ENCODE measurements at regions not wholly inside any gene's neighbourhood (a gene's known extent, or its start where the extent isn't known, plus 50 kb on each side); places are given as distances from the start of the nearest gene placed in this dataset.

DNA sequence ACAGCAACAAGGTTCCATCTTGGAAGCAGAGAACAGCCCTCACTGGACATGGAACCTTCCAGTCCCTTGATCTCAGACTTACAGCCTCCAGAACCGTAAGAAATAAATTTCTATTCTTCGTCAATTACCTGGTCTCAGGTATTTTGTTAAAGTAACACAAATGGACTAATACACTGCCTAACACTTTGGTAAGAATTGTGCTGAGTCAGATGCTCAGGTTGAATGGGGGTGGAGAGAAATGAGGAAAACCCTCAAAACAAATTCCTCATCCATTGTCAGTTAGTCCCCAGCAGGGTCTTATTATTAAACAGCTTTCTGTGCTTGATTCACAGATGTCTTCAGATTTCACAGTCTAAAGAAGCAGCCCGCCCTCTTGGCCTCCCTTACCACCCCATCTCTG is 306.2 kb upstream of the SLCO3A1 start:
- ATAC-seq (no peak), DNase-seq (ENCODE audit: low spot score) (no peak)
- Mint-ChIP-seq H3K36me3 (ENCODE audit: low read depth) (no peaks in the 10 kb centered on the region), H3K4me1 (peaks cover 14% of the 10 kb centered on the region; the same call in 2 of the 3 replicates), H3K27ac (no peak overlapping the region), H3K4me3 (no peak overlapping the region), H3K9me3 (no peaks in the 10 kb centered on the region; the same call in 2 of the 3 replicates), H3K27me3 (ENCODE audit: insufficient read depth, low read depth, poor library complexity) (peaks cover 5% of the 10 kb centered on the region)
- H3K9me2 ChIP-seq (ENCODE audit: insufficient read depth): peaks cover 7% of the 10 kb centered on the region; the same call in 1 of the 2 replicates
- H4K20me1 ChIP-seq (replicated peaks; ENCODE audit: insufficient read depth): no peaks in the 10 kb centered on the region
- no peak overlapping the region for H3K4me3 ChIP-seq
- no peaks in the 10 kb centered on the region for H3K27me3 ChIP-seq (ENCODE audit: insufficient read depth)
- H3K4me1 ChIP-seq (ENCODE audit: insufficient read depth): no peaks in the 10 kb centered on the region
- no peak for TF ChIP-seq JUNB (IDR thresholded peaks at IDR 0.05; ENCODE audit: unreplicated experiment)
- TF ChIP-seq, protein P1, sequence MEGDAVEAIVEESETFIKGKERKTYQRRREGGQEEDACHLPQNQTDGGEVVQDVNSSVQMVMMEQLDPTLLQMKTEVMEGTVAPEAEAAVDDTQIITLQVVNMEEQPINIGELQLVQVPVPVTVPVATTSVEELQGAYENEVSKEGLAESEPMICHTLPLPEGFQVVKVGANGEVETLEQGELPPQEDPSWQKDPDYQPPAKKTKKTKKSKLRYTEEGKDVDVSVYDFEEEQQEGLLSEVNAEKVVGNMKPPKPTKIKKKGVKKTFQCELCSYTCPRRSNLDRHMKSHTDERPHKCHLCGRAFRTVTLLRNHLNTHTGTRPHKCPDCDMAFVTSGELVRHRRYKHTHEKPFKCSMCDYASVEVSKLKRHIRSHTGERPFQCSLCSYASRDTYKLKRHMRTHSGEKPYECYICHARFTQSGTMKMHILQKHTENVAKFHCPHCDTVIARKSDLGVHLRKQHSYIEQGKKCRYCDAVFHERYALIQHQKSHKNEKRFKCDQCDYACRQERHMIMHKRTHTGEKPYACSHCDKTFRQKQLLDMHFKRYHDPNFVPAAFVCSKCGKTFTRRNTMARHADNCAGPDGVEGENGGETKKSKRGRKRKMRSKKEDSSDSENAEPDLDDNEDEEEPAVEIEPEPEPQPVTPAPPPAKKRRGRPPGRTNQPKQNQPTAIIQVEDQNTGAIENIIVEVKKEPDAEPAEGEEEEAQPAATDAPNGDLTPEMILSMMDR (conservative IDR thresholded peaks at IDR 0.05; ENCODE audit: low read depth in 2 of 2): no peak
- TF ChIP-seq EZH2 (IDR thresholded peaks at IDR 0.05; ENCODE audit: low read depth, unreplicated experiment): no peak
- TF ChIP-seq NANOG (IDR thresholded peaks at IDR 0.05; ENCODE audit: borderline replicate concordance): no peak
- TF ChIP-seq, protein P2, sequence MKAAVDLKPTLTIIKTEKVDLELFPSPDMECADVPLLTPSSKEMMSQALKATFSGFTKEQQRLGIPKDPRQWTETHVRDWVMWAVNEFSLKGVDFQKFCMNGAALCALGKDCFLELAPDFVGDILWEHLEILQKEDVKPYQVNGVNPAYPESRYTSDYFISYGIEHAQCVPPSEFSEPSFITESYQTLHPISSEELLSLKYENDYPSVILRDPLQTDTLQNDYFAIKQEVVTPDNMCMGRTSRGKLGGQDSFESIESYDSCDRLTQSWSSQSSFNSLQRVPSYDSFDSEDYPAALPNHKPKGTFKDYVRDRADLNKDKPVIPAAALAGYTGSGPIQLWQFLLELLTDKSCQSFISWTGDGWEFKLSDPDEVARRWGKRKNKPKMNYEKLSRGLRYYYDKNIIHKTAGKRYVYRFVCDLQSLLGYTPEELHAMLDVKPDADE (IDR thresholded peaks at IDR 0.05): no peak
- no peak for TF ChIP-seq CREB1 (CRISPR knock-in tag; IDR thresholded peaks at IDR 0.05; ENCODE audit: low read depth)
- TF ChIP-seq, protein P3, sequence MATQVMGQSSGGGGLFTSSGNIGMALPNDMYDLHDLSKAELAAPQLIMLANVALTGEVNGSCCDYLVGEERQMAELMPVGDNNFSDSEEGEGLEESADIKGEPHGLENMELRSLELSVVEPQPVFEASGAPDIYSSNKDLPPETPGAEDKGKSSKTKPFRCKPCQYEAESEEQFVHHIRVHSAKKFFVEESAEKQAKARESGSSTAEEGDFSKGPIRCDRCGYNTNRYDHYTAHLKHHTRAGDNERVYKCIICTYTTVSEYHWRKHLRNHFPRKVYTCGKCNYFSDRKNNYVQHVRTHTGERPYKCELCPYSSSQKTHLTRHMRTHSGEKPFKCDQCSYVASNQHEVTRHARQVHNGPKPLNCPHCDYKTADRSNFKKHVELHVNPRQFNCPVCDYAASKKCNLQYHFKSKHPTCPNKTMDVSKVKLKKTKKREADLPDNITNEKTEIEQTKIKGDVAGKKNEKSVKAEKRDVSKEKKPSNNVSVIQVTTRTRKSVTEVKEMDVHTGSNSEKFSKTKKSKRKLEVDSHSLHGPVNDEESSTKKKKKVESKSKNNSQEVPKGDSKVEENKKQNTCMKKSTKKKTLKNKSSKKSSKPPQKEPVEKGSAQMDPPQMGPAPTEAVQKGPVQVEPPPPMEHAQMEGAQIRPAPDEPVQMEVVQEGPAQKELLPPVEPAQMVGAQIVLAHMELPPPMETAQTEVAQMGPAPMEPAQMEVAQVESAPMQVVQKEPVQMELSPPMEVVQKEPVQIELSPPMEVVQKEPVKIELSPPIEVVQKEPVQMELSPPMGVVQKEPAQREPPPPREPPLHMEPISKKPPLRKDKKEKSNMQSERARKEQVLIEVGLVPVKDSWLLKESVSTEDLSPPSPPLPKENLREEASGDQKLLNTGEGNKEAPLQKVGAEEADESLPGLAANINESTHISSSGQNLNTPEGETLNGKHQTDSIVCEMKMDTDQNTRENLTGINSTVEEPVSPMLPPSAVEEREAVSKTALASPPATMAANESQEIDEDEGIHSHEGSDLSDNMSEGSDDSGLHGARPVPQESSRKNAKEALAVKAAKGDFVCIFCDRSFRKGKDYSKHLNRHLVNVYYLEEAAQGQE (IDR thresholded peaks at IDR 0.05; ENCODE audit: unreplicated experiment): no peak
- TF ChIP-seq ZNF331 (CRISPR knock-in tag; IDR thresholded peaks at IDR 0.05; ENCODE audit: low read depth): no peak
- H3K27ac ChIP-seq (ENCODE audit: low read depth): no peak overlapping the region
- no peaks in the 10 kb centered on the region for H3K36me3 ChIP-seq (ENCODE audit: insufficient read depth)
- no peak overlapping the region for H3K4me2 ChIP-seq
- H2AFZ ChIP-seq: peak overlapping the region; percentile 54; the same call in 1 of the 2 replicates
- H3K79me2 ChIP-seq (replicated peaks; ENCODE audit: insufficient read depth): no peaks in the 10 kb centered on the region
- no peaks in the 10 kb centered on the region for H3F3A ChIP-seq (replicated peaks; ENCODE audit: low read depth)

DNA sequence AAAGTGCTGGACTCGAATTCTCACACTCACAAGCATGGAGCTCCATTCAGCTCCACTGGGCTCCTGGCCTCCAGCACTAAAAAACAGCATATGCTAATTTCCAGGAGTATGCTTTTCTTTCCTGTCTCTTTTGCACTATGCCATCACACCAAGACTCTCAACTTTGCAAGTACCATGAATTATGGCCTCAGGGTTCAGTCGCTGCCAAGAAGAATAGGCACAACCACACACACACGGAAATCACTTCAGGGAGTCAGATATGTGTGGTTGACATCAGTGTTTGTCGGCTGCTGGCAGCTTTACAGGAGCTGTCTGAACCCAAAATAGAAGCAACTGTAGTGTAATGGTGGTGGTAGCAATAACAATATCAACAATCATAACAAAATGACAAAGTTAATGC is 305.0 kb upstream of the SLCO3A1 start:
- Histone ChIP-seq H4K20me1 (replicated peaks; ENCODE audit: insufficient read depth) (no peaks in the 10 kb centered on the region), H3K4me3 (no peak overlapping the region), H2AFZ (0 out of 2 replicates have a peak overlapping the region, but pooled peaks have one; percentile 14), H3K79me2 (replicated peaks; ENCODE audit: insufficient read depth) (no peaks in the 10 kb centered on the region), H3K9me2 (ENCODE audit: insufficient read depth) (peaks cover 7% of the 10 kb centered on the region; the same call in 1 of the 2 replicates), H3F3A (replicated peaks; ENCODE audit: low read depth) (no peaks in the 10 kb centered on the region), H3K27me3 (ENCODE audit: insufficient read depth) (no peaks in the 10 kb centered on the region), H3K4me1 (ENCODE audit: insufficient read depth) (no peaks in the 10 kb centered on the region), H3K4me2 (no peak overlapping the region), H3K27ac (ENCODE audit: low read depth) (no peak overlapping the region), H3K36me3 (ENCODE audit: insufficient read depth) (no peaks in the 10 kb centered on the region)
- peaks cover 14% of the 10 kb centered on the region; the same call in 2 of the 3 replicates for H3K4me1 Mint-ChIP-seq
- H3K36me3 Mint-ChIP-seq (ENCODE audit: low read depth): no peaks in the 10 kb centered on the region
- no peak overlapping the region for H3K27ac Mint-ChIP-seq
- H3K9me3 Mint-ChIP-seq: no peaks in the 10 kb centered on the region
- DNase-seq (ENCODE audit: low spot score): no peak
- no peak overlapping the region for H3K4me3 Mint-ChIP-seq
- peaks cover 5% of the 10 kb centered on the region for H3K27me3 Mint-ChIP-seq (ENCODE audit: insufficient read depth, low read depth, poor library complexity)
- TF ChIP-seq, protein P1 (conservative IDR thresholded peaks at IDR 0.05; ENCODE audit: low read depth in 2 of 2): no peak
- TF ChIP-seq, protein P3 (IDR thresholded peaks at IDR 0.05; ENCODE audit: unreplicated experiment): no peak
- TF ChIP-seq JUNB (IDR thresholded peaks at IDR 0.05; ENCODE audit: unreplicated experiment) (no peak), NANOG (IDR thresholded peaks at IDR 0.05; ENCODE audit: borderline replicate concordance) (no peak)
- no peak for ATAC-seq
